Keratinocyte (primary cell): ENCODE measurements at regions not wholly inside any gene's neighbourhood (a gene's known extent, or its start where the extent isn't known, plus 50 kb on each side); places are given as distances from the start of the nearest gene placed in this dataset.

Experiments
- EZH2 ChIP-seq: IDR thresholded peaks from one replicate; pipeline ENCODE4 v1.6.1; 2012; ENCODE audit warnings: inconsistent platforms, mild to moderate bottlenecking, low read length, moderate library complexity
- TF ChIP-seq, protein P1 (sequence below), 3 experiments: IDR thresholded peaks in 1 of 3; conservative IDR thresholded peaks in 1 of 3; optimal IDR thresholded peaks in 1 of 3; 2 replicates in 2 of 3; 3 replicates in 1 of 3; pipeline versions ENCODE3 to v1.5.1; 2011; ENCODE audit warnings: low read length in 3 of 3, mild to moderate bottlenecking in 3 of 3, moderate library complexity in 2 of 3, control low read depth in 1 of 3, inconsistent platforms in 1 of 3; ENCODE audit not compliant: insufficient read depth in 2 of 3; ENCODE audit errors: extremely low read depth in 1 of 3

DNA sequence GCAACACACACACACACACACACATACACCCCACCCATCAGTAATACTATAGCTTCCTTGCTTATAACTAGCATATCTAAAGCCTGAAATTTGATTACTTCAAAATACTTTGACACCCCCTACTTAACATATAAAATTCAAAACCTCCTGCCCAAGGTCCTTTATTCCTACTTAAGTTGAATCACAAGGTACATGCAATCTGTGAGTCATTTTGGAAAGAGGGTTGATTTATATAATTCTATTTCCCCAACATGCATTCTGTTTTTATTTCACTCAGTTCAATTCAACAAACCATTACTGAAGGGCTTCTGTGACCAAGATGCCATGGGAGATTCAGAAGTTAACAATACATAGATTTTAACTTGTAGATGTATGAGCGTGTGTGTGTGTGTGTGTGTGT, 420.7 kb downstream of the METTL4 start:
- TF ChIP-seq, protein P1, sequence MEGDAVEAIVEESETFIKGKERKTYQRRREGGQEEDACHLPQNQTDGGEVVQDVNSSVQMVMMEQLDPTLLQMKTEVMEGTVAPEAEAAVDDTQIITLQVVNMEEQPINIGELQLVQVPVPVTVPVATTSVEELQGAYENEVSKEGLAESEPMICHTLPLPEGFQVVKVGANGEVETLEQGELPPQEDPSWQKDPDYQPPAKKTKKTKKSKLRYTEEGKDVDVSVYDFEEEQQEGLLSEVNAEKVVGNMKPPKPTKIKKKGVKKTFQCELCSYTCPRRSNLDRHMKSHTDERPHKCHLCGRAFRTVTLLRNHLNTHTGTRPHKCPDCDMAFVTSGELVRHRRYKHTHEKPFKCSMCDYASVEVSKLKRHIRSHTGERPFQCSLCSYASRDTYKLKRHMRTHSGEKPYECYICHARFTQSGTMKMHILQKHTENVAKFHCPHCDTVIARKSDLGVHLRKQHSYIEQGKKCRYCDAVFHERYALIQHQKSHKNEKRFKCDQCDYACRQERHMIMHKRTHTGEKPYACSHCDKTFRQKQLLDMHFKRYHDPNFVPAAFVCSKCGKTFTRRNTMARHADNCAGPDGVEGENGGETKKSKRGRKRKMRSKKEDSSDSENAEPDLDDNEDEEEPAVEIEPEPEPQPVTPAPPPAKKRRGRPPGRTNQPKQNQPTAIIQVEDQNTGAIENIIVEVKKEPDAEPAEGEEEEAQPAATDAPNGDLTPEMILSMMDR (optimal IDR thresholded peaks at IDR 0.05 in 1 of 3, IDR thresholded peaks at IDR 0.05 in 1 of 3, conservative IDR thresholded peaks at IDR 0.05 in 1 of 3; ENCODE audit: extremely low read depth in 1 of 3, insufficient read depth in 2 of 3, low read length in 3 of 3), result no peak
- no peak for TF ChIP-seq EZH2
